ENCODE measurements at regions not wholly inside any gene's neighbourhood (a gene's known extent, or its start where the extent isn't known, plus 50 kb on each side); places are given as distances from the start of the nearest gene placed in this dataset.

- no peak for DNase-seq
These were observed 165.7 kb upstream of the RTL1 start for GRCh38 chr14:101069228-101069549.

GRCh38 chr14:101069666-101070362 lies 166.3 kb upstream of the RTL1 start:
- no peak for DNase-seq

GRCh38 chr14:101070540-101071492 lies 167.3 kb upstream of the RTL1 start:
- no peak for DNase-seq

GRCh38 chr14:101071493-101071906 lies 168.0 kb upstream of the RTL1 start:
- no peak for DNase-seq

- DNase-seq = no peak
These were observed 168.5 kb upstream of the RTL1 start for GRCh38 chr14:101072070-101072469.

- DNase-seq = no peak
These were observed 169.0 kb upstream of the RTL1 start for GRCh38 chr14:101072531-101072930.

- peak; percentile 50 for DNase-seq
These were observed 169.5 kb upstream of the RTL1 start for GRCh38 chr14:101072945-101073597.

GRCh38 chr14:101073598-101073965 lies 170.1 kb upstream of the RTL1 start:
- no peak for DNase-seq

- DNase-seq = no peak
These were observed 170.9 kb upstream of the RTL1 start for GRCh38 chr14:101074196-101075024.

GRCh38 chr14:101075025-101075800 lies 171.7 kb upstream of the RTL1 start:
- no peak for DNase-seq

- DNase-seq = no peak
These were observed 172.4 kb upstream of the RTL1 start for GRCh38 chr14:101075801-101076413.

GRCh38 chr14:101076451-101077198 lies 173.1 kb upstream of the RTL1 start:
- DNase-seq = no peak

GRCh38 chr14:101077481-101078074 lies 174.1 kb upstream of the RTL1 start:
- peak; percentile 44 for DNase-seq

- DNase-seq = no peak
These were observed 174.8 kb upstream of the RTL1 start for GRCh38 chr14:101078170-101078891.

- DNase-seq = no peak
These were observed 175.3 kb upstream of the RTL1 start for GRCh38 chr14:101078892-101079221.

GRCh38 chr14:101080922-101081593 lies 177.5 kb upstream of the RTL1 start:
- DNase-seq = no peak

- DNase-seq = no peak
These were observed 178.5 kb upstream of the RTL1 start for GRCh38 chr14:101082036-101082435.

- DNase-seq = no peak
These were observed 179.2 kb upstream of the RTL1 start for GRCh38 chr14:101082436-101083384.
